ENCODE measurements at regions not wholly inside any gene's neighbourhood (a gene's known extent, or its start where the extent isn't known, plus 50 kb on each side); places are given as distances from the start of the nearest gene placed in this dataset.
"Not testable (repeated sequence)": the region's sequence is repeated elsewhere in the genome, so short reads cannot be mapped to it uniquely, and the experiment has no call there.

DNA sequence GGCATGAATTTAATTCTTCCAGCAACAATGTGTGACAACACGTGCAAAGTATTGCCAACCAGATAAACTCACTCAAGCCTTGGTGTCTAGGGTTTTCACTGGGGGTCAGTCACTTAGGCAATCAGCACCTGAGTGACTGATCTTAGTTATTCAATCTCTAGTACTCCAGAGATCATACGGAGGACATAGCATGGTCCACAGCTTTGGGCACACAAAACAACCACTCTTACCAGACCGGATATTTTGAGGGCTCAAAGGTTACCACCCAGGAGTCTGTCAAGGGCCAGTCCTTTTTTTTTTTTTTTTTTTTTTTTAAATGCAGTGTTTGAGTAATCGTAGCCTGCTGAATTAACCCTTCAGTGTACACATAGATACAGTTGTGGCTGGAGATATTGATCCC is 699.2 kb downstream of the PRIM2 start:
- not testable (repeated sequence) for H3K27me3 ChIP-seq (ENCODE audit: control insufficient read depth, insufficient read depth, low read length); H3K9me3 ChIP-seq (ENCODE audit: control insufficient read depth, low read depth, low read length); H3K36me3 ChIP-seq (ENCODE audit: control insufficient read depth, insufficient read depth, low read length); DNase-seq; H3K4me1 ChIP-seq (ENCODE audit: control insufficient read depth, insufficient read depth, low read length); H3K27ac ChIP-seq (ENCODE audit: low read length); H3K4me3 ChIP-seq (ENCODE audit: low read length)
- WGBS (ENCODE audit: insufficient coverage, low lambda C conversion rate), result no CpG with 5 or more reads among the region's 4 CpGs

DNA sequence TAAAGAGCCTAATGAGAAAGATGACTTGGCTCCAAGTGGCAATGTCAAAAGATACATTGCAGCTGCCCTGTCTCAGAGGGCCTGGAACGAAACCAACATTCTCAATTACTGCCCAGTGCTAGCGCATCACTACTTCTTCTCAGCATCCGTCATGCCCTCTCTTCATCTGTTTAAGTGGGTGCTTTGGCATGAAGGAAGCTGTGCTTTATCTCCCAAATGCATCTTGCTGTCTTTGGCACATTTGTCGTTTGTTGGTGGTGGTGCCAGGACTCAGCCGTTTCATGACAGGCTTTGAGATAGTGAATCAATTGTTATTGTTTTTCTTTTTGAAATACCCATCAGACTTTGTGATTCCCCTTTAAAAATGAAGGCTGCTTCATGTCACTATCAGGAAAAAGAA is 710.8 kb downstream of the PRIM2 start:
- not testable (repeated sequence) for H3K36me3 ChIP-seq (ENCODE audit: control insufficient read depth, insufficient read depth, low read length); H3K4me3 ChIP-seq (ENCODE audit: low read length); H3K27ac ChIP-seq (ENCODE audit: low read length); DNase-seq; H3K27me3 ChIP-seq (ENCODE audit: control insufficient read depth, insufficient read depth, low read length); H3K4me1 ChIP-seq (ENCODE audit: control insufficient read depth, insufficient read depth, low read length); H3K9me3 ChIP-seq (ENCODE audit: control insufficient read depth, low read depth, low read length)
- WGBS (ENCODE audit: insufficient coverage, low lambda C conversion rate), result 100% methylated on average over 2 of the region's 5 CpGs

DNA sequence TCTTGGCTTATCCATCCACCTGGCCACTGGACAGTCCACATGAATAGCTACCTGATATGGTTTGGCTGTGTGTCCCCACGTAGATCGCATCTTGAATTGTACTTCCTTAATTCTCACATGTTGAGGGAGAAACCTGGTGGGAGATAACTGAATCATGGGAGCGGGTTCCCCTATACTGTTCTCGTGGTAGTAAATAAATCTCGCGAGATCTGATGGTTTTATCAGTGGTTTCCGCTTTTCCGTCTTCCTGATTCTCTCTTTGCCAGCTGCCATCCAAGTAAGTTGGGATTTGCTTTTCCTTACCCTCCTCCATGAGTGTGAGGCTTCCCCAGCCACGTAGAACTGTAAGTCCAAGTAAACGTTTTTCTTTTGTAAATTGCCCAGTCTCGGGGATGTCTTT is 720.8 kb downstream of the PRIM2 start:
- H3K27ac ChIP-seq (ENCODE audit: low read length); H3K4me3 ChIP-seq (ENCODE audit: low read length); H3K4me1 ChIP-seq (ENCODE audit: control insufficient read depth, insufficient read depth, low read length); H3K27me3 ChIP-seq (ENCODE audit: control insufficient read depth, insufficient read depth, low read length); DNase-seq; H3K9me3 ChIP-seq (ENCODE audit: control insufficient read depth, low read depth, low read length); H3K36me3 ChIP-seq (ENCODE audit: control insufficient read depth, insufficient read depth, low read length): not testable (repeated sequence)
- WGBS (ENCODE audit: insufficient coverage, low lambda C conversion rate), result no CpG with 5 or more reads among the region's 11 CpGs

DNA sequence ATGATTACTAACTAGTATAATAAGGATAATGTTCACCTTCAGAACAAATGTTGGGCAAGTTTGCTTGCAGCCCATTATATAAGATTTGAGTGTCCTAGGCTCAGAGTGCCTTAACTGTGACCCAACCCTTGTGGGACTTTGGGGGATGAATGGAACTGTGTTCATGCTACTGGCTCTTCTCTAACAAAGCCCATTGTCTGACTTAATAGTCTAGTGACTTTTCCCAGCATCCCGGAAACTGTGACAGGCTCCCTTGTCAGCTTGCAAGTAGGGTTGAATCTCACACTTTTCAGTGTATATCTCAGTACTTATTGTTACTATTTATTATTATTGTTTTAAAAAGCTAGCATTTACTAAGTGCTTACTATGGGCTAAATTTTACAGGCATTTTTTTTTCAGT is 729.2 kb downstream of the PRIM2 start:
- DNase-seq, result not testable (repeated sequence)

DNA sequence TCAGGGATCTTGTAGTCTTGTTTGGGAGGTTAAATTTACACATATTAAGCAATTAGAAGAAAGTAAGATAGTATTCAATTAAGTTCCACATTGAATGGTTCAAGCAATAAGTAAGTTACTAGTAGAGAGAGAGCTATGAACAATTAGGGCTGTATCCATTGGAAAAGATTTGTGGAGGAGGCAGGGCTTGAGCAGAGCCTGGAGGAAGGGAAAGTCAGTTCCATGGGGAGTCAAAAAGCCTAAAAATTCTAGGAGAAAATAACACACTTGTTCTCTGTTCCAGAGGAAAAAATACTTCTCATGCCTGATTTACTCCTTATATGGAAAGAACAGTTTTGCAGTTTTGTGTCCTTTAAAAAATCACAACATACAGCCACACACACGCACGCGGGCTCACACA is 730.0 kb downstream of the PRIM2 start:
- H3K27me3 ChIP-seq (ENCODE audit: control insufficient read depth, insufficient read depth, low read length); H3K4me3 ChIP-seq (ENCODE audit: low read length); H3K9me3 ChIP-seq (ENCODE audit: control insufficient read depth, low read depth, low read length); H3K36me3 ChIP-seq (ENCODE audit: control insufficient read depth, insufficient read depth, low read length); H3K4me1 ChIP-seq (ENCODE audit: control insufficient read depth, insufficient read depth, low read length); H3K27ac ChIP-seq (ENCODE audit: low read length); DNase-seq: not testable (repeated sequence)
- no CpG with 5 or more reads among the region's 3 CpGs for WGBS (ENCODE audit: insufficient coverage, low lambda C conversion rate)

More for the DNA sequence above, 729.2 kb downstream of the PRIM2 start:
- WGBS (ENCODE audit: insufficient coverage, low lambda C conversion rate), result no CpG with 5 or more reads among the region's 1 CpG
- H3K27me3 ChIP-seq (ENCODE audit: control insufficient read depth, insufficient read depth, low read length); H3K36me3 ChIP-seq (ENCODE audit: control insufficient read depth, insufficient read depth, low read length); H3K4me1 ChIP-seq (ENCODE audit: control insufficient read depth, insufficient read depth, low read length); H3K9me3 ChIP-seq (ENCODE audit: control insufficient read depth, low read depth, low read length); H3K27ac ChIP-seq (ENCODE audit: low read length); H3K4me3 ChIP-seq (ENCODE audit: low read length): not testable (repeated sequence)

DNA sequence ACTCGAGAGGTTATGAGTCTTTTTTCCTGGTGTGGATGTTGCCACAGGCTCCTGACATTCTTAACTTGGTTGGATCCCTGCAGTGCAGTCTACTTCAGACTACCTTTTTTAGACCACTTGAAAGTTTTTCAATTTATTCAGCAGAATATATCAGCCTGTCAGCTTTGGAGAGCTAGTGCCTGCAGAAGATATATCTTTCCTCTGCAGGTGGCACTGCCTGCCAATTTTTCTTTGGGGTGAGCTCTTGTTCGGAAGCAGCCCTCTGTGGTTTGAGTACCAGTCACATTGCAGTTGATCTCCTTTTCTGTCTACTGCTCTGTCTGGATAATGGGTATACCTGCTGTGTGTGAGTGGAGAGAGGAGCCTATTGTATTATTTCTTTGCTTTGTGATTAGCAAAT is 730.4 kb downstream of the PRIM2 start:
- H3K4me1 ChIP-seq (ENCODE audit: control insufficient read depth, insufficient read depth, low read length); H3K27me3 ChIP-seq (ENCODE audit: control insufficient read depth, insufficient read depth, low read length); H3K4me3 ChIP-seq (ENCODE audit: low read length); H3K36me3 ChIP-seq (ENCODE audit: control insufficient read depth, insufficient read depth, low read length); DNase-seq; H3K9me3 ChIP-seq (ENCODE audit: control insufficient read depth, low read depth, low read length); H3K27ac ChIP-seq (ENCODE audit: low read length): not testable (repeated sequence)
- no CpG with 5 or more reads among the region's 2 CpGs for WGBS (ENCODE audit: insufficient coverage, low lambda C conversion rate)

DNA sequence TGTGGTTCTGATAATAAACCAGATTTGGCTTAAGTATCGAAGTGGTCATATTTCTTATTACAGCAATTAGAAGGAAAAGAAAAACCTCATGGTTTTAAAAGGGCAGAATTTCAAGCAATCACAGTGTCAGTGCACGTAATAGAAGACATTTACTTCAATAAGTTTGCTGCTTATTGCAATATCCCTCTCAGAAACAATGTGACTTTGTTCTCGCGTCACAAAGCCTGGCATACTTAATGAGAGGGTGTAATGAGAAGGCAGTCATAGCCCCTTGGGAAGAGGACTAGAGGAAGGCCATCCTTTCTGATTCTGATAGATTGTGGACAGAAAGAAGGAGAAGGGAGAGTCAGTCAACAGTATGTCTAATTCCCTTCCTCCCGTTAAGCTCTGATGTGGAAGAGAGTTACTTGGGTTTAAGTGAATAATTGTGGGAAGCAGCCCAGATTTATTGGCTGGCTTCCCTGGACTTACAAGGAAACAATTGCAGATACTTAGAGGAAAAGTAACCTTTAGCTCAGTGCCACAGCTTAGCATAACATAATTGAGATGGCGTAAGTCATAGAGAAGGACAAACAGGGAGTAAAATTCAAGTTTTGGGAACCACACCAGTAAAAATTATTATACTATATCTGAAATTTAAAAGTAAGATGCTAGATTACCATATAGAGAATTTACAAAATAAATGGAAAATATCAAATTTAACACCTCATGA is 738.2 kb downstream of the PRIM2 start:
- not testable (repeated sequence) for H3K9me3 ChIP-seq (ENCODE audit: control insufficient read depth, low read depth, low read length); DNase-seq; H3K27me3 ChIP-seq (ENCODE audit: control insufficient read depth, insufficient read depth, low read length); H3K27ac ChIP-seq (ENCODE audit: low read length); H3K4me3 ChIP-seq (ENCODE audit: low read length); H3K4me1 ChIP-seq (ENCODE audit: control insufficient read depth, insufficient read depth, low read length); H3K36me3 ChIP-seq (ENCODE audit: control insufficient read depth, insufficient read depth, low read length)
- whole genome bisulfite sequencing (ENCODE audit: insufficient coverage, low lambda C conversion rate), result no CpG with 5 or more reads among the region's 6 CpGs

DNA sequence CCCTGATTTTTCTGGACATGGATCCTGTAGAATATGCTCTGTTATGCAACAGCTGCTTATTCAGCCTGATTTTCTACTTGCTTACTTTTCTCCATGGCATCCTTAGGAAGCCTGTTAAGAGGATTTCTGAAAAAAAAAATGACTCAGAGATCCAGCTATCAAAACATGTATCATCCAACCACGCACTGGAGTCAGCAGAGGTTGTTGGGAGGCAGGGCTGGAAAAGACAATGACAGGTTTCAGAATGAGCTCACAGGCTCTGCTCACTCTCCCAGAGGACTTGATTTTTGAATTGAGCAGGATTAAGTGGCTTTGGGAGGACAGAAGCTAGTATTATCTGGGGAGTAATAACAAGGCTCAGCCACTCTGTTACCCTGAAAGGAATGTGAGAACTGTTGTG is 742.3 kb downstream of the PRIM2 start:
- not testable (repeated sequence) for DNase-seq; H3K27me3 ChIP-seq (ENCODE audit: control insufficient read depth, insufficient read depth, low read length); H3K4me3 ChIP-seq (ENCODE audit: low read length); H3K27ac ChIP-seq (ENCODE audit: low read length); H3K4me1 ChIP-seq (ENCODE audit: control insufficient read depth, insufficient read depth, low read length); H3K36me3 ChIP-seq (ENCODE audit: control insufficient read depth, insufficient read depth, low read length); H3K9me3 ChIP-seq (ENCODE audit: control insufficient read depth, low read depth, low read length)
- WGBS (ENCODE audit: insufficient coverage, low lambda C conversion rate), result no CpG with 5 or more reads among the region's 1 CpG

DNA sequence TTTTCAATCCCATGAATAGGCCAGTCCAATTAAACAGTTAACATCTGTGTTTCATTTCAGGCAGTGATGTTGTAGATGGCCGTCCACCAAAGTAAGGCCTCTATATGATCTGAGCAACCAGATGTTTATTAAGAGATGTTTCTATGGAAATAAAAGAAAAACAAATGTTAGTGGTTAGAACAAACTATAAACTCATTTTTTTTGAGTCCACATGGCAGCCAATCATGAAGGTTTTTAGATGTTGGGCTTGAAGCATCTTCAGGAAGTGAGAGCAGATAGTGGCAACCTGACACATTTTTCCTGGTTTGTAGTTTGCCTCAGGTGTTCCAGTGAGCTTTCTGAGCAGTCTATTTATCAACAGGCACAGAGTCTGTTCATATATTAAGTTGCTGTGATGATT is 746.1 kb downstream of the PRIM2 start:
- not testable (repeated sequence) for H3K27ac ChIP-seq (ENCODE audit: low read length); DNase-seq; H3K4me1 ChIP-seq (ENCODE audit: control insufficient read depth, insufficient read depth, low read length); H3K4me3 ChIP-seq (ENCODE audit: low read length); H3K36me3 ChIP-seq (ENCODE audit: control insufficient read depth, insufficient read depth, low read length); H3K27me3 ChIP-seq (ENCODE audit: control insufficient read depth, insufficient read depth, low read length); H3K9me3 ChIP-seq (ENCODE audit: control insufficient read depth, low read depth, low read length)
- no CpG with 5 or more reads among the region's 1 CpG for WGBS (ENCODE audit: insufficient coverage, low lambda C conversion rate)

DNA sequence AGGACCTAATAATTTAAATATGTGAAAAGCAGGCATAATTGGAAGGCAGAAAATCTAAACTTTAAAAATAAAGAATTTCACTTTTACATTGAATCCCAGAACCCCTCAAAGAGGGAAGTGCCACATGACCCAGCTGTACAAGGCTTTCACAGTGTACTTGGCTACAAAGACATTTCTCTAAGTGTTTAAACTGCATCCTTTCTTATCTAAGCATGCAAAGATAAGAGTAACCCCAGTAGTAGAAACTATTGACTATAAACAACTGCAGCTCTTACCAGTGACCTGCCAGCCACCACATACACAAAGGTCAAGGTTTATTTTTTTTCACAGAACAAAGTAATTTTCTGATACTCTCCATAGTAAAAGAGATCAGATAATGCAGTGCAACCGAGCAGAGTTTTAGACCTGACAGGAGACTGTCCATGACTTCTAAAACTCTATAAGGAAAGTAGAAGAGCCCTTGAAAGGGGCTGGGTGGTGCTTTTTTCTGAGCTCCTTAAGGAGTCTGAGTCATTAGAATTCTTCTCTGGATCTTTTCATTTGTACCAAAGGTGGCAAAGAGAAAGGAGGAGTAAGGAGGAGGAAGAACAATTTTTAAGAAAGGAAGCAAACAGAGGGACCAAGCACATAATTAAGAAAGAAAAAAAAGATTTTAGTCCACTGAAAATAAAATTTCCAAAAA is 750.6 kb downstream of the PRIM2 start:
- not testable (repeated sequence) for H3K4me3 ChIP-seq (ENCODE audit: low read length); H3K4me1 ChIP-seq (ENCODE audit: control insufficient read depth, insufficient read depth, low read length); H3K27me3 ChIP-seq (ENCODE audit: control insufficient read depth, insufficient read depth, low read length); DNase-seq; H3K27ac ChIP-seq (ENCODE audit: low read length); H3K9me3 ChIP-seq (ENCODE audit: control insufficient read depth, low read depth, low read length); H3K36me3 ChIP-seq (ENCODE audit: control insufficient read depth, insufficient read depth, low read length)
- WGBS (ENCODE audit: insufficient coverage, low lambda C conversion rate), result no CpG with 5 or more reads among the region's 1 CpG

DNA sequence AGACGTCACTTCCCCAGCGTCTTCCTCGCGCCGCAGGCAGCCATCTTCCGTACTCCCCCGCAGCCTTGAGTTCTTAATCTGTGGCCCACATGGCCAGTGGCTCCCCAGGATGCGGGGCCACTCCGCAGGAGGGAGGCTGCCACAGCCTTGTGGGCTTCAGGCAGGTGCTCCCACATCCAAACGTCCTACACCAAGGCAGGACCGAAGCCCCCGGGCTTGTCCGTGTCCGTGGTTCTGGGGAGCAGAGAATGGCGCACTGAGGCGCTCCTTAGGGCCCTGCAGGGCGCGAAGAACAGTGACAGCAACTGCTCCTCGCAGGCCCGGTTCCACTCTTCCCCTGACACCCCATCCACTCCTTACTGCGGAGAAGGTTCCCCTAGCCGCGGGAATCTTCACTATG is 755.8 kb downstream of the PRIM2 start:
- H3K27me3 ChIP-seq (ENCODE audit: control insufficient read depth, insufficient read depth, low read length), result no peaks in the 10 kb centered on the region
- no peaks in the 10 kb centered on the region for H3K4me1 ChIP-seq (ENCODE audit: control insufficient read depth, insufficient read depth, low read length)
- peaks cover 3% of the 10 kb centered on the region for H3K9me3 ChIP-seq (ENCODE audit: control insufficient read depth, low read depth, low read length)
- H3K36me3 ChIP-seq (ENCODE audit: control insufficient read depth, insufficient read depth, low read length), result no peaks in the 10 kb centered on the region
- no peak overlapping the region for H3K27ac ChIP-seq (ENCODE audit: low read length)
- H3K4me3 ChIP-seq (ENCODE audit: low read length), result no peak overlapping the region
- no peak for DNase-seq
- WGBS (ENCODE audit: insufficient coverage, low lambda C conversion rate), result no CpG with 5 or more reads among the region's 23 CpGs
